Embryonic facial prominence (tissue), 1 donor: ENCODE measurements at regions not wholly inside any gene's neighbourhood (a gene's known extent, or its start where the extent isn't known, plus 50 kb on each side); places are given as distances from the start of the nearest gene placed in this dataset.
"Not testable (repeated sequence)": the region's sequence is repeated elsewhere in the genome, so short reads cannot be mapped to it uniquely, and the experiment has no call there.

ENCODE experiments used
- DNase-seq: peaks from one replicate; pipeline ENCODE4 v3.0.0-alpha.2; 2016; ENCODE audit errors: extremely low spot score

- no peak for DNase-seq
Measured at GRCh38 chr4:31016322-31017061, 296.3 kb downstream of the PCDH7 start.

- DNase-seq, result no peak
Measured at GRCh38 chr4:31020363-31020762, 300.2 kb downstream of the PCDH7 start.

GRCh38 chr4:31021008-31021407 lies 300.8 kb downstream of the PCDH7 start:
- DNase-seq, result no peak

- DNase-seq, result no peak
Measured at GRCh38 chr4:31022702-31023101, 302.5 kb downstream of the PCDH7 start.

GRCh38 chr4:31023109-31023508 lies 302.9 kb downstream of the PCDH7 start:
- DNase-seq, result no peak

- no peak for DNase-seq
Measured at GRCh38 chr4:31023742-31024141, 303.6 kb downstream of the PCDH7 start.

- not testable (repeated sequence) for DNase-seq
Measured at GRCh38 chr4:31024781-31025180, 304.6 kb downstream of the PCDH7 start.

GRCh38 chr4:31026256-31026655 lies 306.1 kb downstream of the PCDH7 start:
- no peak for DNase-seq

- no peak for DNase-seq
Measured at GRCh38 chr4:31034550-31034949, 314.4 kb downstream of the PCDH7 start.

GRCh38 chr4:31035761-31036160 lies 315.6 kb downstream of the PCDH7 start:
- DNase-seq, result no peak

- DNase-seq, result no peak
Measured at GRCh38 chr4:31037703-31038102, 317.5 kb downstream of the PCDH7 start.

GRCh38 chr4:31039382-31039781 lies 319.2 kb downstream of the PCDH7 start:
- no peak for DNase-seq

- no peak for DNase-seq
Measured at GRCh38 chr4:31040106-31040505, 319.9 kb downstream of the PCDH7 start.

- no peak for DNase-seq
Measured at GRCh38 chr4:31041385-31041784, 321.2 kb downstream of the PCDH7 start.

GRCh38 chr4:31041853-31042252 lies 321.7 kb downstream of the PCDH7 start:
- no peak for DNase-seq

GRCh38 chr4:31043382-31044062 lies 323.4 kb downstream of the PCDH7 start:
- DNase-seq, result no peak

- DNase-seq, result no peak
Measured at GRCh38 chr4:31045151-31045550, 325.0 kb downstream of the PCDH7 start.

GRCh38 chr4:31045724-31046318 lies 325.7 kb downstream of the PCDH7 start:
- no peak for DNase-seq

- DNase-seq, result no peak
Measured at GRCh38 chr4:31051151-31051550, 331.0 kb downstream of the PCDH7 start.

- DNase-seq, result no peak
Measured at GRCh38 chr4:31051565-31051964, 331.4 kb downstream of the PCDH7 start.

- no peak for DNase-seq
Measured at GRCh38 chr4:31052519-31052918, 332.4 kb downstream of the PCDH7 start.

GRCh38 chr4:31053451-31053850 lies 333.3 kb downstream of the PCDH7 start:
- no peak for DNase-seq

GRCh38 chr4:31054295-31054694 lies 334.1 kb downstream of the PCDH7 start:
- DNase-seq, result no peak
